ENCODE measurements at regions not wholly inside any gene's neighbourhood (a gene's known extent, or its start where the extent isn't known, plus 50 kb on each side); places are given as distances from the start of the nearest gene placed in this dataset.

- TF ChIP-seq CTCF (IDR thresholded peaks at IDR 0.05), result no peak
- H3K27me3 ChIP-seq, result no peaks in the 10 kb centered on the region
- H3K4me1 ChIP-seq, result no peaks in the 10 kb centered on the region
- H3K4me3 ChIP-seq, result no peak overlapping the region
- no peak overlapping the region for H3K27ac ChIP-seq
- ATAC-seq (no peak), DNase-seq (no peak)
- H3K9me3 ChIP-seq, result no peaks in the 10 kb centered on the region
- H3K36me3 ChIP-seq, result no peaks in the 10 kb centered on the region
- intact Hi-C loops (cut with DNase I), result no loop called here
Measured at GRCh38 chr2:180621941-180622918, 358.2 kb upstream of the UBE2E3 start.

GRCh38 chr2:180621366-180621765, 359.0 kb upstream of the UBE2E3 start:
- Histone ChIP-seq H3K27ac (no peak overlapping the region), H3K36me3 (no peaks in the 10 kb centered on the region), H3K4me3 (no peak overlapping the region), H3K4me1 (no peaks in the 10 kb centered on the region), H3K9me3 (no peaks in the 10 kb centered on the region), H3K27me3 (no peaks in the 10 kb centered on the region)
- no peak for ATAC-seq
- intact Hi-C loops (cut with DNase I), result no loop called here
- no peak for DNase-seq
- no peak for TF ChIP-seq CTCF (IDR thresholded peaks at IDR 0.05)

- Histone ChIP-seq H3K27ac (no peak overlapping the region), H3K4me1 (no peaks in the 10 kb centered on the region), H3K36me3 (no peaks in the 10 kb centered on the region), H3K4me3 (no peak overlapping the region), H3K9me3 (no peaks in the 10 kb centered on the region), H3K27me3 (no peaks in the 10 kb centered on the region)
- intact Hi-C loops (cut with DNase I), result no loop called here
- DNase-seq (no peak), ATAC-seq (no peak)
- no peak for TF ChIP-seq CTCF (IDR thresholded peaks at IDR 0.05)
Measured at GRCh38 chr2:180618570-180618969, 361.8 kb upstream of the UBE2E3 start.

GRCh38 chr2:180614776-180615175, 365.6 kb upstream of the UBE2E3 start:
- no peak for DNase-seq
- ATAC-seq, result no peak
- intact Hi-C loops (cut with DNase I), result no loop called here
- H3K36me3 ChIP-seq, result no peaks in the 10 kb centered on the region
- H3K9me3 ChIP-seq, result no peaks in the 10 kb centered on the region
- no peak overlapping the region for H3K4me3 ChIP-seq
- no peaks in the 10 kb centered on the region for H3K27me3 ChIP-seq
- no peak overlapping the region for H3K27ac ChIP-seq
- no peaks in the 10 kb centered on the region for H3K4me1 ChIP-seq
- TF ChIP-seq CTCF (IDR thresholded peaks at IDR 0.05), result no peak

GRCh38 chr2:180609626-180610340, 370.6 kb upstream of the UBE2E3 start:
- intact Hi-C loops (cut with DNase I), result no loop called here
- ATAC-seq (no peak), DNase-seq (no peak)
- Histone ChIP-seq H3K9me3 (no peaks in the 10 kb centered on the region), H3K4me3 (no peak overlapping the region), H3K4me1 (no peaks in the 10 kb centered on the region), H3K36me3 (no peaks in the 10 kb centered on the region), H3K27me3 (no peaks in the 10 kb centered on the region), H3K27ac (no peak overlapping the region)
- TF ChIP-seq CTCF (IDR thresholded peaks at IDR 0.05), result no peak
